ENCODE measurements at regions not wholly inside any gene's neighbourhood (a gene's known extent, or its start where the extent isn't known, plus 50 kb on each side); places are given as distances from the start of the nearest gene placed in this dataset.

GRCh38 chr10:62992145-62992721 lies 140.9 kb upstream of the NRBF2 start:
- H3K4me3 ChIP-seq (ENCODE audit: control insufficient read depth, low read depth, low read length), result no peak overlapping the region
- no peak for DNase-seq (ENCODE audit: low read depth)
- no peak for TF ChIP-seq CTCF (IDR thresholded peaks at IDR 0.05; ENCODE audit: control insufficient read depth, insufficient read depth, low read depth, low read length, missing control alignments)

GRCh38 chr10:62990126-62990525 lies 143.0 kb upstream of the NRBF2 start:
- no peak for TF ChIP-seq CTCF (IDR thresholded peaks at IDR 0.05; ENCODE audit: control insufficient read depth, insufficient read depth, low read depth, low read length, missing control alignments)
- DNase-seq (ENCODE audit: low read depth), result no peak
- no peak overlapping the region for H3K4me3 ChIP-seq (ENCODE audit: control insufficient read depth, low read depth, low read length)

GRCh38 chr10:62985807-62986600 lies 147.1 kb upstream of the NRBF2 start:
- no peak for DNase-seq (ENCODE audit: low read depth)
- no peak for TF ChIP-seq CTCF (IDR thresholded peaks at IDR 0.05; ENCODE audit: control insufficient read depth, insufficient read depth, low read depth, low read length, missing control alignments)
- no peak overlapping the region for H3K4me3 ChIP-seq (ENCODE audit: control insufficient read depth, low read depth, low read length)

GRCh38 chr10:62981096-62981495 lies 152.0 kb upstream of the NRBF2 start:
- H3K4me3 ChIP-seq (ENCODE audit: control insufficient read depth, low read depth, low read length), result no peak overlapping the region
- TF ChIP-seq CTCF (IDR thresholded peaks at IDR 0.05; ENCODE audit: control insufficient read depth, insufficient read depth, low read depth, low read length, missing control alignments), result no peak
- no peak for DNase-seq (ENCODE audit: low read depth)

- TF ChIP-seq CTCF (IDR thresholded peaks at IDR 0.05; ENCODE audit: control insufficient read depth, insufficient read depth, low read depth, low read length, missing control alignments), result no peak
- DNase-seq (ENCODE audit: low read depth), result no peak
Observed at GRCh38 chr10:62980687-62981086, 152.4 kb upstream of the NRBF2 start.

GRCh38 chr10:62979921-62980320 lies 153.2 kb upstream of the NRBF2 start:
- no peak for TF ChIP-seq CTCF (IDR thresholded peaks at IDR 0.05; ENCODE audit: control insufficient read depth, insufficient read depth, low read depth, low read length, missing control alignments)
- no peak overlapping the region for H3K4me3 ChIP-seq (ENCODE audit: control insufficient read depth, low read depth, low read length)
- no peak for DNase-seq (ENCODE audit: low read depth)

More at GRCh38 chr10:62980687-62981086, 152.4 kb upstream of the NRBF2 start:
- no peak overlapping the region for H3K4me3 ChIP-seq (ENCODE audit: control insufficient read depth, low read depth, low read length)
